Breast epithelium (tissue), 4 donors: ENCODE measurements at regions not wholly inside any gene's neighbourhood (a gene's known extent, or its start where the extent isn't known, plus 50 kb on each side); places are given as distances from the start of the nearest gene placed in this dataset.
A peak's percentile ranks its signal among the peaks of the same experiment; 100 is the strongest.

ENCODE experiments used
- DNase-seq, 2 donors: peaks; one replicate each; pipeline ENCODE4 v3.0.0-alpha.2; 2019; ENCODE audit warnings: low spot score in 2 of 2
- H3K27ac ChIP-seq, 2 donors: fragments of 200-600 bp; sonication (generic) in 1 of 2; one replicate each; pipeline ENCODE4 v1.5.1; 2016 to 2019; ENCODE audit warnings: mild to moderate bottlenecking in 1 of 2
- H3K27me3 ChIP-seq, 2 donors: fragments of 200-600 bp; sonication (generic) in 1 of 2; one replicate each; pipeline versions ENCODE4 v1.5.1 to v1.6.0; 2017 to 2019; ENCODE audit warnings: control low read depth in 1 of 2, mild to moderate bottlenecking in 1 of 2
- H3K36me3 ChIP-seq: fragments of 200-600 bp; one replicate; pipeline ENCODE4 v1.5.1; 2019
- H3K4me1 ChIP-seq, 2 donors: fragments of 200-600 bp; sonication (generic); one replicate each; pipeline ENCODE4 v1.5.1; 2016 to 2019; ENCODE audit warnings: control low read depth in 1 of 2
- H3K4me3 ChIP-seq, 3 donors: fragments of 200-600 bp; sonication (generic); 1 replicate in 2 of 3; 2 replicates in 1 of 3; pipeline ENCODE4 v1.5.1; 2016 to 2019; ENCODE audit warnings: mild to moderate bottlenecking in 3 of 3, moderate library complexity in 2 of 3
- H3K9me3 ChIP-seq, 2 donors: fragments of 200-600 bp; sonication (generic) in 1 of 2; one replicate each; pipeline ENCODE4 v1.5.1; 2016 to 2019; ENCODE audit warnings: control low read depth in 1 of 2
- POLR2A ChIP-seq: fragments of 450-650 bp; IDR thresholded peaks from one replicate; pipeline ENCODE4 v1.6.1; 2016; ENCODE audit warnings: antibody characterized with exemption, mild to moderate bottlenecking, moderate library complexity
- POLR2AphosphoS5 ChIP-seq, 3 donors: sonication (generic); formaldehyde crosslinking; IDR thresholded peaks; one replicate each; pipeline ENCODE4 v1.6.1; 2017; ENCODE audit warnings: antibody characterized with exemption in 3 of 3
- intact Hi-C: fragments of 100-400 bp; cut with DNase I; formaldehyde crosslinking; loops from one replicate; pipeline ENCODE4 v1.15.1; 2023; ENCODE audit warnings: low total_unique reads
- TF ChIP-seq, protein P1 (sequence below), 3 donors: fragments of 450-650 bp; IDR thresholded peaks; one replicate each; pipeline ENCODE4 v1.5.1; 2016 to 2017; ENCODE audit warnings: antibody characterized with exemption in 3 of 3, mild to moderate bottlenecking in 3 of 3, moderate library complexity in 3 of 3

- H3K4me1 ChIP-seq, result peaks cover 0 to 4% of the 10 kb centered on the region in 2 donors
- peak overlapping the region; percentile 50 to 75 for H3K27ac ChIP-seq
- no peaks in the 10 kb centered on the region for H3K27me3 ChIP-seq
- TF ChIP-seq, protein P1, sequence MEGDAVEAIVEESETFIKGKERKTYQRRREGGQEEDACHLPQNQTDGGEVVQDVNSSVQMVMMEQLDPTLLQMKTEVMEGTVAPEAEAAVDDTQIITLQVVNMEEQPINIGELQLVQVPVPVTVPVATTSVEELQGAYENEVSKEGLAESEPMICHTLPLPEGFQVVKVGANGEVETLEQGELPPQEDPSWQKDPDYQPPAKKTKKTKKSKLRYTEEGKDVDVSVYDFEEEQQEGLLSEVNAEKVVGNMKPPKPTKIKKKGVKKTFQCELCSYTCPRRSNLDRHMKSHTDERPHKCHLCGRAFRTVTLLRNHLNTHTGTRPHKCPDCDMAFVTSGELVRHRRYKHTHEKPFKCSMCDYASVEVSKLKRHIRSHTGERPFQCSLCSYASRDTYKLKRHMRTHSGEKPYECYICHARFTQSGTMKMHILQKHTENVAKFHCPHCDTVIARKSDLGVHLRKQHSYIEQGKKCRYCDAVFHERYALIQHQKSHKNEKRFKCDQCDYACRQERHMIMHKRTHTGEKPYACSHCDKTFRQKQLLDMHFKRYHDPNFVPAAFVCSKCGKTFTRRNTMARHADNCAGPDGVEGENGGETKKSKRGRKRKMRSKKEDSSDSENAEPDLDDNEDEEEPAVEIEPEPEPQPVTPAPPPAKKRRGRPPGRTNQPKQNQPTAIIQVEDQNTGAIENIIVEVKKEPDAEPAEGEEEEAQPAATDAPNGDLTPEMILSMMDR (IDR thresholded peaks at IDR 0.05), result peak; percentile 88 to 93 (median 92)
- peak; percentile 41 to 69 (median 58) for TF ChIP-seq POLR2AphosphoS5 (IDR thresholded peaks at IDR 0.05)
- TF ChIP-seq POLR2A, result no peak
- no peak overlapping the region for H3K4me3 ChIP-seq
- intact Hi-C loops, result loop anchor here (5.0 kb wide), 1 partner anchor 177 kb away; no protein-coding TSS in a partner anchor
- no peaks in the 10 kb centered on the region for H3K9me3 ChIP-seq
- no peaks in the 10 kb centered on the region for H3K36me3 ChIP-seq
- DNase-seq, result peak; percentile 79 to 87
Measured at GRCh38 chr13:31044364-31045285, 112.2 kb downstream of the TEX26 start.

DNA sequence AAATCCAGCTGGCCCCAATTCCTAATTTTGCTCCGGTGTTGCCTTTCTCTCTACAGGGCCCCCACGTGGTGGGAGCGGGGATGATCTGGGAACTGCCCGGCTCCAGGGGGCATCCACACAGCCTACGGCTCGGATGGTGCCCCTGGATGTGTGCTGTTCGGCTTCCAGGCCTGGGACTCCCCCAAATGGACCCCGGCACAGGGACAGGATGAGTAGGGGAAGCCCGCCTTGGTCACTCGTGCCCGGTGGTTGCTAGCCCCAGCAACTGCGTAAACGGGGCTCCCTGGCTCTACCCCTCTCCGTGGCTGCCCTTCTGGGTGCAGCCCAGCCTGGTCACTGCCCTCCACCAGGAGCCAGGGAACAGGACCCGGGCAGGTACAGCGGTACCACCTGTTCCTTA is 111.5 kb downstream of the TEX26 start:
- H3K4me1 ChIP-seq, result peaks cover 0 to 4% of the 10 kb centered on the region in 2 donors
- intact Hi-C loops, result loop anchor here (5.0 kb wide), 1 partner anchor 177 kb away; no protein-coding TSS in a partner anchor
- TF ChIP-seq, protein P1 (IDR thresholded peaks at IDR 0.05), result no peak
- TF ChIP-seq POLR2AphosphoS5 (IDR thresholded peaks at IDR 0.05) (no peak), POLR2A (no peak)

GRCh38 chr13:31042481-31043165 is 110.2 kb downstream of the TEX26 start:
- H3K9me3 ChIP-seq, result no peaks in the 10 kb centered on the region
- intact Hi-C loops, result loop anchor here (5.0 kb wide), 1 partner anchor 175 kb away; no protein-coding TSS in a partner anchor
- H3K4me1 ChIP-seq, result peaks cover 0 to 4% of the 10 kb centered on the region in 2 donors
- H3K27ac ChIP-seq, result no peak overlapping the region
- no peak for DNase-seq
- no peak overlapping the region for H3K4me3 ChIP-seq
- TF ChIP-seq POLR2A (no peak), POLR2AphosphoS5 (IDR thresholded peaks at IDR 0.05) (no peak)
- TF ChIP-seq, protein P1 (IDR thresholded peaks at IDR 0.05), result no peak
- no peaks in the 10 kb centered on the region for H3K36me3 ChIP-seq
- no peaks in the 10 kb centered on the region for H3K27me3 ChIP-seq

More for the DNA sequence above, 111.5 kb downstream of the TEX26 start:
- Histone ChIP-seq H3K36me3 (no peaks in the 10 kb centered on the region), H3K4me3 (no peak overlapping the region), H3K27me3 (no peaks in the 10 kb centered on the region), H3K27ac (no peak overlapping the region), H3K9me3 (no peaks in the 10 kb centered on the region)
- DNase-seq, result no peak

DNA sequence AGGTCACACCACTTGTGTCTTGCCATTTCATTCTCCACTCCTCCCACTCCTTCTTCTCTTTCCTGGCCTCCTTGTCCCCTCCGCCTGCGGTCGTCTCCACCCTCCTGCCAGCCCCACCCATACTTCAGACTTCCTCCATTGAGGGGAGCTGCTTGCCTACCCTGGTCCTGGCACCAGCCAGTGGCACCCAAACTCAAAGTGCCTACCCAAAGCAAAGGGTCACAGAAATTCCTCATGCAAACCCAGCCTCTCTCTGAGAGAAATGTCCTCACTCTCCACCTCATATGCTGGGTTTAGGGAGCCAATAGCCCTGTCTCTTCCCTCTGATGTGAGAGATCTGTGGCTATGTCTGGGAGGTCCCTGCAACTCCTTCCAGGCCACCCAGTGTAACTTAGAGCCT is 109.6 kb downstream of the TEX26 start:
- no peaks in the 10 kb centered on the region for H3K9me3 ChIP-seq
- TF ChIP-seq, protein P1 (IDR thresholded peaks at IDR 0.05), result no peak
- TF ChIP-seq POLR2A, result no peak
- no peak for TF ChIP-seq POLR2AphosphoS5 (IDR thresholded peaks at IDR 0.05)
- DNase-seq, result no peak
- no peak overlapping the region for H3K27ac ChIP-seq
- H3K4me1 ChIP-seq, result peaks cover 0 to 4% of the 10 kb centered on the region in 2 donors
- H3K36me3 ChIP-seq, result no peaks in the 10 kb centered on the region
- no peaks in the 10 kb centered on the region for H3K27me3 ChIP-seq
- H3K4me3 ChIP-seq, result no peak overlapping the region
- intact Hi-C loops, result loop anchor here (5.0 kb wide), 1 partner anchor 175 kb away; no protein-coding TSS in a partner anchor
